ENCODE measurements at regions not wholly inside any gene's neighbourhood (a gene's known extent, or its start where the extent isn't known, plus 50 kb on each side); places are given as distances from the start of the nearest gene placed in this dataset.
A peak's percentile ranks its signal among the peaks of the same experiment; 100 is the strongest.

DNA sequence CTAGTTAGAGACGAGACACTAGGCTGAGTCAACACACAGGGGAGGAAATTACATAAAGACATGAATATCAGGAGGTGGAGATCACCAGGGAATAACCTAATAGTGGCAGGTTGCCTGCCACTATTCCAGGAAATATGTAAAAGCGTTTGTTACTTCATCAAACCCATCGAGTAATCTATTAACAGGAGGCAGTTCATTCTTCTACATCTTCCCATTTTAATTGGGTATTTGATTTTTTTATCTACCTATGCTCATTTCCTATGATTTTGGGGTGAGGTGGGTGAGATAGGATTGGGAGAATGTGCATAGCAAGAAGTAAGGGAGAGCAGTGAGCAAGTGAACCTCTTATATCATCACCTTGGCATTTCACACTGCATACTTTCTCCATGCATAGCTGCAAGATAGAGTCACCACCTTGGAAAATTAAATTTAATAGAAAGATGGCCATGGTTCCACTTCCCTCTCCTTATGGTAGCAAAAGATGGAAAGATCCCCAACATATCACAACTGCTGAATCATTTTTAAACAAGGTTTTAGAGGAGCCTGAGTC lies 312.2 kb downstream of the TMEM114 start:
- DNase-seq = peak in 2 of 56 donors; percentile 2 to 38

- DNase-seq = no peak
Observed at GRCh38 chr16:8271344-8271743, 319.0 kb downstream of the TMEM114 start.

- no peak for DNase-seq
Observed at GRCh38 chr16:8262299-8262698, 328.0 kb downstream of the TMEM114 start.

GRCh38 chr16:8260140-8260539 lies 330.2 kb downstream of the TMEM114 start:
- no peak for DNase-seq

- DNase-seq = peak in 3 of 56 donors; percentile 0 to 4 (median 2)
Observed at GRCh38 chr16:8258523-8258922, 331.8 kb downstream of the TMEM114 start.

DNA sequence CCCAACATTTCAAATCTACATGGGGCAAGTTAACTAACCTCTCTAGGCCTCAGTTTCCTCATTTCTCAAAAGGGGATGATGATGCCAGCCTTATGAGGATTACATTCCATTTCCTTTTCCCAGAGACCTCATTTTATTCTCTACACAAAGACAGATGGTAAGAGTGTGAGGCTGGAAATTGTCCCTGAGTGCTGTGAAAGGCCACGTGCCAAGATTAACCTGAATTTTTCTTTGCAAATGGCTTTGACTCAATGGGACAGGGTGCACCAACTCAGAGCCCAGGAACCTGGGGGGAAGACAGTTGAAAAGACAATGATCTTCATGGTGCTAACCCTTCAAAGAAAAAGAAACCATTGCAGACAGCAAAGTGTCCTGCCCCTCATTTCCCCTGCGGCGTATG lies 332.8 kb downstream of the TMEM114 start:
- no peak for DNase-seq

DNA sequence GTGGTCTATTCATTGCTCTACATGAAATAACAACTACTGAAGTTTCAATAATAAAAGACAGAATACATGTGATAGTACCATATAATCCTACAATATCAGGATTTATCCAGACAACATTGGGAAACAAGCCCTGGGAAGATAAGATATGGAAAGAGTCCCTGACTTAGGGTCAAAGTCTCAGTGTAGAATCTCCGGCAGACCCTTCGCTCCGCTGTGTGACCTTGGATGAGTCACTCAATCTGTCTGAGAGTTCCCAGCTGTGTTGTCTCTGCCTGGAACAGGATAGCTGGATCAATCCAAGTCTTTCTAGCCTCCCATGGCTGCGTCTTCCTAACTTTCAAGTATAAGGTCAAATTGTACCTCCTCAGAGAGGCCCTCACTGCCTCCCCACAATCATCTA lies 335.9 kb downstream of the TMEM114 start:
- no peak for DNase-seq

GRCh38 chr16:8253718-8254117 lies 336.6 kb downstream of the TMEM114 start:
- DNase-seq = no peak

- DNase-seq = no peak
Observed at GRCh38 chr16:8251727-8252126, 338.6 kb downstream of the TMEM114 start.

- no peak for DNase-seq
Observed at GRCh38 chr16:8251298-8251697, 339.0 kb downstream of the TMEM114 start.

GRCh38 chr16:8247993-8248392 lies 342.3 kb downstream of the TMEM114 start:
- no peak for DNase-seq

DNA sequence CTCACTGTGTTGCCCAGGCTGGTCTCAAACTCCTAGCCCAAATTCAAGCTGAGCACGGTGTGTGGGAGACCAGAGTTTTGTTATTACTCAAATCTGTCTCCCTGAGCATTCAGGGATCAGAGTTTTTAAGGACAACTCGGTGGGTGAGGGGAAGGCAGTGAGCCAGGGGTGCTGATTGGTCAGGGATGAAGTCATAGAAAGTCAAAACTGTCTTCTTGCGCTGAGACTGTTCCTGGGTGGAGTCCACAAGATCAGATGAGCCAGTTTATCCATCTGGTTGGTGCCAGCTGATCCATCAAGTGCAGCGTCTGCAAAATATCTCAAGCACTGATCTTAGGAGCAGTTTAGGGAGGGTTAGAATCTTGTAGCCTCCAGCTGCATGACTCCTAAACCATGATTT lies 346.3 kb downstream of the TMEM114 start:
- DNase-seq = no peak

DNA sequence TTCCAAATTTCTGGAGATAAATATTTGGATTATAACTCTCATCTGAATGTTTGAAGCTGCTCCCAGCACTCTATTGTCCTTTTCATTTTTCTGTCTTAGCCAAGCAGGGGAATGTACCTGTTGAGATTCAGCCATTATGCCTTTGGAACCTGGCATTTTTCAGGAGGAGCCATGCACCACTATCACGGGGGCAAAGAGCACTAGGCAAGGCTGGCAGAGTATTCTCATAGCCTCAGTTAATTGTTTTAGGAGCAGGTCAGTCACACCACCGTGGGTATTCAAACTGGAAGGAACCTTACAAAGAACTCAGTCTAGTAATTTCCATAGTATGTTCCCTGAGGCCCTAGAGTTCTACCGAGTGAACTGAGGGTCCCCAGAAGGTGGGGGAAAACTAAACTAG lies 348.9 kb downstream of the TMEM114 start:
- DNase-seq = no peak

- no peak for DNase-seq
Observed at GRCh38 chr16:8239443-8239842, 350.9 kb downstream of the TMEM114 start.

DNA sequence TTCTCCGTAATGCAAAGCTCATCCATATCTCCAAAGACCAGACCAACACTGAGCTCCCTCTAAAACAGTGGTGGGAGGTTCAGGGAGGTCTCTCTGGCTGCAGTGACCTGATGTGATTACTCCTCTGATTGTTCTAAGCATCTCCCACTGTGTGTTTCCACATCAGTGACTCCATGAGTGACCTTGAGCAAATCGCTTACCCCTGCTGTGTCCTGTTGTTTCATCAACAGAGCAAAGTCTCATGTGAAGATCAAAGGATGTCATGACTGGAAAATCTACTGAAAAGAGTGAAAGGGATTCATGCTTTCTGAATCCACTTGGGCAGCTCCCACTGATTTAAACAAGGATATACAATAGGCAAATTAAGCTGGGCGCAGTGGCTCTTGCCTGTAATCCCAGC lies 352.9 kb downstream of the TMEM114 start:
- no peak for DNase-seq

- peak in 4 of 56 donors; percentile 1 to 25 (median 5) for DNase-seq
Observed at GRCh38 chr16:8236816-8237215, 353.5 kb downstream of the TMEM114 start.

DNA sequence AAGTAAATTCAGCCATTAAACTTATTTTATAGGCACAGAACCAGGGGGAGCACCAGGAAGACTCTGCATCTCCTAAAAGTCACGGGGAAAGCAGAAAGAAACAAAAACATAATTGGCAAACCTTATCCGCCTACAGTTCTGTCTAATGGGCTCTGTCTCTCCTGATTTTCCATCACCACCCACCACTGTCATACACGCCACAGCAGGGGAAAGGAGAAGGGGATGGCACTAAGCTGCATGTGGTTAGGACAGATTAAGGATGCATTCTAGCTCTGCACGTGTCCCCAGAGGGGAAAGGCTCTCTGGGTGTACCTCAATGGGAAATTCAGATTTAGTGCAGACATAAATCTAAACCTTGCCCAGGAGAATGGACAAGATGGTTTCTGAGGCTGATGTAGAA lies 359.8 kb downstream of the TMEM114 start:
- DNase-seq = no peak

- no peak for DNase-seq
Observed at GRCh38 chr16:8229011-8229520, 361.2 kb downstream of the TMEM114 start.

DNA sequence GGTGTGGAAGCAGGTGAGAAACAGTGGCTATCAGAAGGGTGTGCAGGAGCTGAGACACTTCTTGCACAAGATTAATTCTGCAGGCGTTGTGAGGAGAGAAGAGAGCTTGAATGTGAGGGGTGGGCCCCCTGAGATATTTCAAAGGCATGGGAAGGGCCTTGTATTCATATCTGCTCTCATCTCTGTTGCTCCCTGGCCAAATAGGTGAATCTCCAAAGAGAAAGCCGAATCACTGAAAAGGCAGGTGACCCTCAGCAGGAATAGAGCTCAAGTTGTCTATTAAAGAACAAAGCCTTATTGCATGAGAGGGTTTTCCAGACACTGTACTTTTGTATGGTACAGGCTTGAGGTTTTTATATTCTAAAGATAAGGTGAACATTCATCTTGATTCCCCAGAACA lies 373.1 kb downstream of the TMEM114 start:
- DNase-seq = no peak

DNA sequence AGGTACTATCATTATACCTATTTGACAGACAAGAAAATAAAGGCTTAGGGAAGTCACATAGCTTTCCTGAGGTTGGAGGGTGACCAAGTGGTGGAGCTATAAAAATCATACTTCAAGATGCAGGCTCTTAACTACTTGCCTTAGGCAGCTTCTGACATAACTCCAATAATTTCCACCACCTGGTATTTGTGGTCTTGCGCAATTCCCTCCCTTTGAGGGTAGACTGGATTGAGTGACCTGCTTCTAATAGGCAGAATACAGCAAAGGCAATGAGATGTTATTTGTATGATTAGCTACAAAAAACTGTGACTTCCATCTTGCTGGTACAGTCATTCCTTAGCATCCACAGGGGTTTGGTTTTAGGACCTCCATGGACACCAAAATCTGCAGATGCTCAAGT lies 385.5 kb downstream of the TMEM114 start:
- no peak for DNase-seq

GRCh38 chr16:8204096-8204495 lies 386.2 kb downstream of the TMEM114 start:
- DNase-seq = no peak

- DNase-seq = no peak
Observed at GRCh38 chr16:8203101-8203500, 387.2 kb downstream of the TMEM114 start.

- DNase-seq = no peak
Observed at GRCh38 chr16:8200839-8201238, 389.5 kb downstream of the TMEM114 start.

DNA sequence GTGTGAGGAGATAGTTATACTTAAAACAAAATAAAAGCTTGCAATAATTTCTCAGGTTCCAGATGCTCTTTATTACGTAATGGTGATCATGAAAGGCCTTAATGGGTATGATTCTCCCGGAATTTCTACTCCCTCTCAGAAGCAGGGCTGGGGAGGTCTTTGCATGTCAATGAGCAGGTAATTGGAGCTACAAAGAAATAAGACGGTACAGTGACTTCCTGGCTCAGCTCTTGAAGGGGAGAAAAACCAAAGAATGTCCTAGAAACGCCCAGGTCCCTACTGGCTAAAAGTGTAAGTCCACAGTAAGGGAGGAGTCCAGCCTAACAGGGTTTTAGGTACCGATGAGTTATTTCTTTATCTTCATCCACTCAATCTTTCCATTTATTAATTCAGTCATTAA lies 390.9 kb downstream of the TMEM114 start:
- no peak for DNase-seq
